Renal cortex interstitium (tissue), 11 donors: ENCODE measurements at regions not wholly inside any gene's neighbourhood (a gene's known extent, or its start where the extent isn't known, plus 50 kb on each side); places are given as distances from the start of the nearest gene placed in this dataset.

Experiments used
- DNase-seq, 11 donors: peaks; one replicate each; pipeline ENCODE4 v3.0.0-alpha.2; 2013; ENCODE audit warnings: low read depth in 9 of 11, low spot score in 4 of 11; ENCODE audit errors: extremely low read depth in 1 of 11

GRCh38 chr5:173477345-173478040 is 139.0 kb downstream of the BOD1 start:
- no peak for DNase-seq

- no peak for DNase-seq
Measured at GRCh38 chr5:173475780-173476179, 140.7 kb downstream of the BOD1 start.

GRCh38 chr5:173474881-173475287 is 141.6 kb downstream of the BOD1 start:
- DNase-seq: no peak

- no peak for DNase-seq
Measured at GRCh38 chr5:173473288-173473687, 143.2 kb downstream of the BOD1 start.

DNA sequence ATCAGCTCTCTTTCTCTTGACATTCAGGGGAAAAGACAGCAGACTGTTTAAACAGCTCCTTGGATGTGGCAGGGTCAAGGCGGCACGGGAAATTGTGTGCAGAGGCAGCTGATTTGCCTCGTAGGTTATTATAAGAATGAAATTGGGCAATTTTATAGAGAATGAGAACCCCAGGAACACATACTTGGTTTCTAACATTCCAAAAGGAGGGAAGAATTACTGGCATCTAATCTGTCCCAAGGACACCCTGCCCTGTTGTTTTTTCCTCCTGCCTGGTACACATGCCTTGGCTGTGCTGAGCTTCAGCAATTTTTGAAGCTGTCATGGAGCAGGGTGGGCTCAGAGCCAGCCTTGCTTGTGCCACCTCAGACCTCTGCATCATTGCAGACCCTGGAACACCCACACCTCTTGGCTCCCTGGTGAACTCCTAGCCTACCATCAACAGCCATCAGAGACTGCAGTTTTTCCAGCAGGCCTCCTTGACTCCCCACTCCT is 143.6 kb downstream of the BOD1 start:
- DNase-seq: no peak

GRCh38 chr5:173472164-173472563 is 143.9 kb upstream of the STC2 start:
- DNase-seq: no peak

DNA sequence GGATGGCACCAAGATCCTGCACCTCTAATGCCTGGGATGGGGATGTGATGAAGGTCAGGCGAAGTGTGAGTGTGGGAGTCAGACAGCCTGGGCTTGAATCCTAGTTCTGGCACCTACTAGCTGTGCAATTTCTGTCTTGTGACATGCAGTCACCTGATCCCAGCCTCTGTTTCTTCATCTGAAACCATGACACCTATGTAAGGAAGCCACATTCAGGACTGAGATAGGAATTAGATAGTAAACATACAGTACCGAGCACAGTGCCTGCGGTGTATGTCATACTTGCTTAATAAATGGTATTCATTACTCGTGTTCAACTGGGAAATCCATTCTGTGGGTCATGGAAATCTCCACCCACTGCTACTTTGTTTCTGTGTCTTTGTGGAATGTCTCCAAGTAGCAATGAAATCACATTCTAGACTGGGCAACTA is 140.6 kb upstream of the STC2 start:
- no peak for DNase-seq

- DNase-seq: no peak
Measured at GRCh38 chr5:173466227-173466626, 138.0 kb upstream of the STC2 start.

DNA sequence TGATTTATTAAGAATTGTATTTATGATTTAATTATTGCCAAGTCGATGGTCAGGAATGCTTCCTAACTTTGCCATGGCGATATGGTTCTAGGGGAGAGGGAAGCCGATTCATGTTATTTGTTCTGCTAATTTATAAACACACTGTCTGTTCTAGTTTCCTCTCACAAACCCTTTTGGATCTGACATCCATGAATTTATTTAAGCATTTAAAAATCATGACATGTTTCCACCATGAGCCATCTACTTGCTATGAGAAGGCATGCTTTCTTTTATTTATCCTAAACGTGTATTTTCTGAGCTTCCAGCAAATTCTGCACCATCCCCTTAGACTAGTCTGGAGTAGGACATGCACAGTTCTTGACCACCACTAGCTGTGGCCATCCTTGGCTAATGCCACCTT is 136.6 kb upstream of the STC2 start:
- no peak for DNase-seq

DNA sequence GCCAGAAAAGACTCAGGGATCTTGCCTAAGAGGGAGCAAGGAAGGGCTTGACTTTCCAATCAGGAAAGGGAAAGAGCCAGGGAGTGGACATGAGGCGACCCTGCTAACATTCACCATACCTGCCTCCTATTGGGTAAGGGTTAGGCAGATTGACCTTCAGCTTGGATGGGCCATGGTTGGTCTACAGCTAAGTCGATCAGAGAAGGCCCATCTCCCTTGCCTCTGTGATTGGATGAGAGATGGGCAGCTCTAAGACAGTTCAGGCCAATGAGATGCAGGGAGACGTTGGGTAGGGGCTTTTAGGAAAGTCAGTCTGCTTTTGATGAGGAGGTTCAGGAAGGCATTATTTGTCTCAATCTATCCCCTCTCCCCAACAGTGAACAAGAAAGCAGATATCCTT is 135.0 kb upstream of the STC2 start:
- no peak for DNase-seq

DNA sequence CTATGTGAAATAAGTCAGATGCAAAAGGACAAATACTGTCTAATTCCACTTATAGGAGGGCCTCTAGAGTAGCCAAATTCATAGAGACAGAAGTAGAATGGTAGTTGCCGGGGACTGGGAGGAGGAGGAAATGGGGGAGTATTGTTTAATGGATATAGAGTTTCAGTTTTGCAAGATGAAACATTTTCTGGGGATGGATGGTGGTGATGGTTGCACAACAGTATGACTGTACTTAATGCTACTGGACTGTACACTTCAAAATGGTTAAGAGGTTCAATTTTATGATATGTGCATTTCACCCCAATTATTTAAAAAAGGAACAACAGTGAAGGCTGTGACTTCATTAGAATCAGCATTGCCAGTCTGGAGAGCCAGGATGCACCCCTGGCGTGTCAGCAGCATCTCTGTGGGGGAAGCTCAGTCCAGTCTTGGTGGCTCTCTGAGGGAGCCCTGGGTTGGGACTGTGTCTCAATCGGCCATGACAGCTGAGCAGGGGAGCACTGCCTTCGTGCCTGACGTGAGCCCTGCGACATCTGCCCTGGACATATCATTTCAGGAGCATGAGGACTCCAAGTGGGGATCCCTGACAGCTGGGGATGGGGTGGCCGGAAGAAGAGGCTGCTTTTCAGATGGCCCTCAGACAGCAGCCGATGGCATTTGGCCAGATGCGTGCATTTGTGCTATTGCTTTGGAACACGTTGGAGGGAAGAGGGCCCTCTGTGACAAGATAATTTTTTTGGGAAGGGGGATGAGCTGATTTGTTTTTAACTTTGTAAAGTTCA is 130.8 kb upstream of the STC2 start:
- no peak for DNase-seq

DNA sequence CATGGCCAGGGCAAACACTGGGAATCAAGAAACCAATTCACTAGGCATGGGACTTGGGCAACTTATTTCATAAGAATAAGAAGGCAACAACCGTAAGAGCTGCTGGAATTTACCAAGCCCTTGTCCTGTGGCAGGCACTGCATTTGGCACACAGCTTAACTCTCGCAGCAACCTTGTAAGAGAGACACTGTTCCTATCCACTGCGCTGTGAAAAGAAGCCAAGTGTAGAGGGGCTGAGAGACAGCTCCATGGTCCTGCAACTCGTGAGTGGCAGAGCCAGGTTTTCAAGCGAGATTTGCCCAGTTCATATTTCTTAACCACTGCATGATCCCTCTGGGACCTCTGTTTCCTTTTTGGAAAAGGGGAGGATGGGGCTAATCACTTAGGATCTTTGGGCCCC is 129.3 kb upstream of the STC2 start:
- no peak for DNase-seq

GRCh38 chr5:173456751-173457171 is 128.5 kb upstream of the STC2 start:
- DNase-seq: no peak

GRCh38 chr5:173456181-173456580 is 128.0 kb upstream of the STC2 start:
- DNase-seq: no peak

GRCh38 chr5:173455599-173455957 is 127.4 kb upstream of the STC2 start:
- DNase-seq: no peak

GRCh38 chr5:173454736-173455598 is 126.8 kb upstream of the STC2 start:
- DNase-seq: no peak

DNA sequence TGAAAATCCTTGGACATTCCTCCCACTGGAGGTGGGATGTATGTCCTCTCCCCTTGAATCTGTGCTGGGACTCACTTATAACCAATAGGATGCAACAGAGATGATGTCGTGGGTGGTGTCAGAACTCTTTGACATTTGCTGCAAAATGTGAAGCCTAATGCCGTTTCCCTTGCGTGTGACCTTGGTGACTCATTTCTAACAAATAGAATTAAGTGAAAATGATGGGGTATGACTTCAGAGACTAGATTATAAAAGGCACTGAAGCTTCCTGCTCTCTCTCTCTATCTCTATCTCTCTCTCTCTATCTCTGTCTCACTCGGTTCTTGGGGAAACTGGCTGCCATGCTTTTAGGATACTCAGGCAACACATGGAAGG is 126.1 kb upstream of the STC2 start:
- DNase-seq: no peak

DNA sequence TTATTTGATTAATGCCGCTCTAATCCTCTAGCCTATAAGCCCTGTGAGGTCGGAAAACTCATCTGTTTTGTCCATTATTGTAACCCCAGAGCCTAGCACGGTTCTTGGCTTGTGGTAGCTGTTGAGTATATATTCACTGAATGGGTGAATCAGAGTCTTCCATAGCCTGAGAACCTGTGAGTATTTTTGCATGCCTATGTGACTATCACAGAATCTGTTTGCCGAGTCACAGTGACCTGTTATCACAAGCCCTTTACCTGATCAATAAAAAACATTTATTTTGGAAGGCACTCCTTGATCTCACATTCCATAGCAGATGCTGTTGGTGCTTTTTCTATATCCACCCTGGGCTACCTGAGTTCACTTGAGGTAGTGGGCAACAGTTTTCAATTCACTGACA is 125.0 kb upstream of the STC2 start:
- no peak for DNase-seq

GRCh38 chr5:173452119-173452905 is 124.1 kb upstream of the STC2 start:
- DNase-seq: no peak
